ENCODE measurements at regions not wholly inside any gene's neighbourhood (a gene's known extent, or its start where the extent isn't known, plus 50 kb on each side); places are given as distances from the start of the nearest gene placed in this dataset.
"Not testable (repeated sequence)": the region's sequence is repeated elsewhere in the genome, so short reads cannot be mapped to it uniquely, and the experiment has no call there.

DNA sequence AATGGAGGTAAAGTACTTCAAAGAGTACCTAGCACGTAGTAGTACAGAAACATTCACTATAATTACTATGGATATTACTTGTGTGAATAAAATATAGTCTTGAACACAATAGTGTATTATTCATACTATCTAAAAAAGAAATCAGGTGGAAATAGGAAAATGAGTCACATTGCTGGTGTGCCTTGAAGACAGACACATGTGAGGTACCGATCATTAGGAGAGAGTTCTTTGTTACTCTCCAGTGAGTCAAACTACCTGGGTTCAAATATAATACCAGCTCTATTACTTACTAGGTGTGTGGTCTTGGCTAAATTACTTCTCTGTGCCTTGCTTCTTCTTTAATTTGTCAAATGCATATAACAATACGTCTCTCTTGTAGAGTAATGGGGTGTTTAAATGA, 50.8 kb upstream of the BEND6 start:
- no peak for DNase-seq

DNA sequence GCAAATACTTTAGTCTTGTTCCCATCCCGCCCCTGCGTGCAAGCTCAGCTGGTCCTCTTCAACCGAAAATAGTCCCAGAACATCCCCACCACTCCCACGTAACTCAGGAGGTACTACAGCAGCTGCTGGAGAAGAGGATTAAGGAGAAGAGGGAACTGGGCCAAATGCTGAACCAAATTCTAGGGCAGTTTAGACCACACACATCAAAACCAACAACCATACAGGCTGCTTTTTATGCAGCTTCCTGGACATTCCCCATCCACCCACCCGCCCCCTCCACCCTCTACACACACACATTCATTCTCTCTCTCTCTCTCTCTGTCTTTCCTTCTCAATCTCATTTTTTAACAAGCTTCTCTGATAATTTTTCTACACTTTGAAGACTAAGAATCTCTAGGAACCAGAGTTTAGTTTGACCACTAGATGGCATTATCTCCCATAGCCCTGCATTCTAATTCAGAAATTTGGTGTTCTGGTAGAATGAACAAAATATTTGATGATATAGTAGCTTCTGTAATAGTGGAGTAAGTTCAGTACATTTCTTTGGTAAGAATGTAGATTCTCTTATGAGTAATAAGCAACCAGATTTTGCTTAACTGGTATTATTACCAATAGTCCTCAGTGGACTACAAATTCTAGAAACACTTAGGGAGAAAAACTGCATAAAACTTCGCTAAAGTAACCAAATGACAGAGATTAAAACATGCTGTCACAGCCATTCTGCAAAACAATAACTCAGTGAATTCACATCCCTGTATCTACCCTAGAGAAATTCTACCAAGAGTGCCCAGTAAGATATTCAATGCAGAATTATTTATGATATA, 52.1 kb upstream of the BEND6 start:
- DNase-seq: peak; percentile 82

GRCh38 chr6:56900784-56901183, 54.1 kb upstream of the BEND6 start:
- no peak for DNase-seq

DNA sequence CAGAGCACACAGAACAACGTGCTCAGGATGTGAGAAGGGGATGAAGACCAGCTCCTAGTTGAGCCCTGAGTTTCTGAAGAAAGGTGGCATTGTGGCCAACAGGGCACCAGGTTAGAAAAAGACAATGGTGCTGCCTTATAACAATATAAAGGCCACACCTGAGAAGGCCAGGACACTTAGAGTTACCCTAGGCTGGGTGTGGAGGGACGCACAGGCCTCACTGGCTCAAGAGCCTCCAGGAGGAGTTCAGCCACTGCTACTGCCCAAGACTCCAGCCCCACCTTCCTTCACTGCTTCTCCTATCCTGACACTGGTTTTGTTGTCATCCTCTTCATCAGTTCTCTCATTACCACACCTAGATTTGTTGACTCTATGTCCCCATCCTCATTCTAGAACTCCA, 55.2 kb upstream of the BEND6 start:
- DNase-seq: no peak

DNA sequence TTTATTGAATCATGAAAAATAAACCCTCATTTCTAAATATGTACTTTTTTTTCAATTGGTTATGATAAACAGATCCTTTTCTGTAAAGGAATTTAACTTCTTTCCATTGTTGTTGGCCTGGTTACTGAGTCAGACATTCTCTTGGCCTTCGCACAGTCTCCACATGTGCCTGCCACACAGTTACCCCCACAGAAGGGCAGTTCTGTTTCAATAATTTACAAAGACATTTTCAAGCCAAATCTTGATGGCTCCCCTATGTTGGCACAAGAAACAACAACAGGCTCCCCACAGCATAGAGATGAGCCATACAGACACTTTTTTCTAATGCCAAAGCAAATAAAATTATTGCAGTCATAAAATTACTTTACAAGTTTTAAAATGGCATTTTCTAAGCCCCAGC, 55.6 kb upstream of the BEND6 start:
- DNase-seq: no peak

- no peak for DNase-seq
Measured at GRCh38 chr6:56897789-56898529, 56.9 kb upstream of the BEND6 start.

- peak; percentile 7 for DNase-seq
Measured at GRCh38 chr6:56891754-56892153, 63.2 kb upstream of the BEND6 start.

DNA sequence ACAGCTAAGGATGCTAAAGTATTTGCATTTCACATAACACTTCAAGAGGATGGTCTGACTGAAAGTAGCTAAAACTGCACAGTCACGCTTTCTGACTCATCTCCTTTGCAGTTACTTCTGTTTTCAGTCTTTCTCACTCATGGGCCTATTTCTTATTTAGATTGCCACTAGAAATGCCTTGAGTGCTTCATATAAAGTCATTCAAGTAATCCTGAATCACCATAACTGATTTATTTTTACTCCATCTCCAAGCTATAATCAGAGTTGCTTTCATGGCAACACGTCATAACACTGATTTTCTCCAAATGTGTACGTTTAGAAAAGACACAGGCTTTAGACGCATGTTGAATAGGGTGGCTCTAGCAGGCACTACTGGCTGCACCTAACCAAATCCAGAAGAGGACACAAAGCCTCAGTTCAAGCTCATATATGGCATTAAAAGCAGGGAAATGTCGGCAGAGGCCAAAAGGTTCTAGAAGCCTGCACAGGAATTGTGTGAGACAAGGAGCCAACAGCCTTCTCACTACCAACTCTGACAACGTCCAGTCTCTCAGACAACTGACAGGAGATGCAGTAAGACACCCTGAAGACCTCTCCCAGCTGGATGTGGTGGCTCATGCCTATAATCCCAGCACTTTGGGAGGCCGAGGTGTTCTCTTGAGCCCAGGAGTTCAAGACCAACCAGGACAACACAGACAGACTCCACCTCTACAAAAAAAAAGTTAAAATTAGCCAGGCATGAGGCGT, 64.1 kb upstream of the BEND6 start:
- DNase-seq: peak; percentile 78

DNA sequence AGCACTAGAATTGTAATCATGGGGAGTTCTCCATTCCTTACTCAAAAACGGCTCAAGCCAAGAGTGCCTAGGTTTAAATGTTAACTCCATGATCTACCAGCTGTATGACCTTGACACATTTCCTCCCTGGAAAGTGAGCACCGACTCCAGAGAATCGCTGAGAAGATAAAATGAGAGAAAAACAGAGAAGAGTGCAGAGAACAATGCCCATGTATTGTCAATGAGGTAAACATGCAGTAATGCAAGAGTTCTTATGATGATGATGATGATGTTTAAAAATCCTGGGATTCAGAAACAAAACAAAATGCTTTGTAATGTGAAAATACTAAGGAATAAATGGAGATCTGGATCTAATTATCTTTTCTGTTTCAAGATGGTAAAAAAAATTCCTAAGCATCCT, 64.8 kb upstream of the BEND6 start:
- no peak for DNase-seq

DNA sequence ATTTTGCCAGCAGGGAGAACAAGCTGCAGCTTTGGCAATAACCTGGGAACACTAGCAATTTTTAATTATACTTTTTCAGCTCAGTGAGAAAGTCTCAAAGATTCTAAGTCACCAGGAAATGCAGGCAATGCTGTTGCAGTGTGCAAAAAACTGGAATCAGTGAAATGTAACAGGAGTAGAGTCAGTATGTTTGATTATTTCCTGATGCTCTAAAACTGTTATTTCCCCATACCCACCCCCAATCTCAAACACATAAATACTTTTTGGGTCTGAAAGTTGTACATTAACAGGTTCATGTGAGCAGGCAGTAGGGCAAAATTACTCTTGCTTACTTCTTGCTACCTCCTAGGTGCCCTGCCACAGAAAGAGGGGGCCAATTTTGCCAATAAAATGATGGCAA, 65.4 kb upstream of the BEND6 start:
- no peak for DNase-seq

DNA sequence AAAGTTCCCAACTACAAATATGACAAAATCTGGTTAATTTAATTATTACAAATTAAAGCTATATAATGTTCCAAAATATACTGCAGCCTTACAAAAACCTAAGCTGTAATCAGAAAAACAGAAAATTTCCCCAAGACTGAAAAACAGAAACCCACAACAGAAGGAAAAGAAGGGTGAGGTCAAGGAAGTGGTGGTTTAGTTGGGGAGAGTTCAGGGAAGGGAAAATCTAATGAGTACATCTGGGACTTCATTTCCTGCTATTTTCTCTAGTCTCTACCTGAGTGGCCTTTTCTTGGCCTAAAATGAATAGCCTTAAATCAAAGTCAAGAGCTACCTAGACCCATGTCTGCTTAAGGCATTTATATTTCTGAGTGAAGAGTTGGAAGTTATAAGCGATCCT, 66.2 kb upstream of the BEND6 start:
- DNase-seq: no peak

- no peak for DNase-seq
Measured at GRCh38 chr6:56887086-56887485, 67.8 kb upstream of the BEND6 start.

GRCh38 chr6:56877922-56878321, 77.0 kb upstream of the BEND6 start:
- DNase-seq: no peak

DNA sequence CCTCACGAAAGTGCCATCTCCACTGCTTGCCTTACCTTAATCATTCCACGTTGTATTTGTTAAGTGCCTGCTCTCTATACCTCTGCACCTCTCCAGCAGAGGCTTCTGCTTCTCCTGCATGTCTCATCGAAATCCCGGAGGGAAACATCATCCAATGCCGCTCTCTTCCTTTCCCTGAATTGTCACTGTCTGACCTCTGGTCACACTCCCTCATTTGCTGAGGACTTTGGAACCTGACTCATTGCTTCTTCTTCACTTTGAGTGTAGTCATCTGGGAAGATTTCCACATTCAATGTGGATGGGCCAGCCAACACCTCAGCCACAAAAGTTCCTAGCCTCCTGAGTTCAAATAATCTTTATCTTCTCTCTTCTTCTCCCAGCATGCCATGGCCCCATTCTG, 78.9 kb upstream of the BEND6 start:
- no peak for DNase-seq

- no peak for DNase-seq
Measured at GRCh38 chr6:56875523-56875922, 79.4 kb upstream of the BEND6 start.

DNA sequence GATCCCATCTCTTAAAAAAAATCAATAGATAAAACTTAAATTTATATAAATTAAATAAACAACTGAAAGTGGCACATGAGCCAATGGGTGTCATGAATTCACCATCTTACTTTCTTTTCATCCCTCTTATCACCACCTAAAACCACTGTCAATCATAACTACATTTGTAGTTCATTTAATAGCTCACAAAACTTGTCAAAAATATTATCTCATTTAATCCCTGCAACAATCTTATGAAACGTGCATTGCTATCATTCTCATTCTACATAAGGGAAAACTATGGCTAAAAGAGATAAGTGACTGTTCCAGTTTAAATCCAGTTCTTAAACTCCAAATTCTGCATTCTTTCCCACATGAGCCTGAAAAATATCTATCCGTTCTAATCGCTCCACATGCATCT, 80.6 kb upstream of the BEND6 start:
- DNase-seq: no peak

- not testable (repeated sequence) for DNase-seq
Measured at GRCh38 chr6:56870053-56870452, 84.9 kb upstream of the BEND6 start.

- no peak for DNase-seq
Measured at GRCh38 chr6:56869346-56869745, 85.6 kb upstream of the BEND6 start.

DNA sequence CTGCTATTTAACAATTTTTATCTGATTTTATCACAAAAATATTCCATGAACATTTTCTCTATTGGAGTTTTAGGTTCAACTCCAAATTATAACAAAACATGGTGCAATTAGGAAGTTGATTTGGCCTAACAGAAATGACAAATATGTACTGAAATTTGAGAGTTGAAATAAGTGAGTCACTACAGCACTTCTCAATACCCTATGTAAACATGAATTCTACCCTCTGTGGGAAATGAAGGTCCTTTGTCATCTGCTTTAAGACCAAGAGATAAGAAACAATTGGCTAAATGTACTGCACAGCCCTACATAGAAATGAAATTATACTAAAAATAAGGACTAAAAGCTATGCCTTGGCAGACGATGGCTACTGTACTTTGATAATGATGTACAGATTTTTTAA, 86.2 kb upstream of the BEND6 start:
- DNase-seq: no peak

GRCh38 chr6:56866917-56867522, 87.9 kb upstream of the BEND6 start:
- DNase-seq: no peak

- no peak for DNase-seq
Measured at GRCh38 chr6:56865081-56865875, 89.6 kb upstream of the BEND6 start.

DNA sequence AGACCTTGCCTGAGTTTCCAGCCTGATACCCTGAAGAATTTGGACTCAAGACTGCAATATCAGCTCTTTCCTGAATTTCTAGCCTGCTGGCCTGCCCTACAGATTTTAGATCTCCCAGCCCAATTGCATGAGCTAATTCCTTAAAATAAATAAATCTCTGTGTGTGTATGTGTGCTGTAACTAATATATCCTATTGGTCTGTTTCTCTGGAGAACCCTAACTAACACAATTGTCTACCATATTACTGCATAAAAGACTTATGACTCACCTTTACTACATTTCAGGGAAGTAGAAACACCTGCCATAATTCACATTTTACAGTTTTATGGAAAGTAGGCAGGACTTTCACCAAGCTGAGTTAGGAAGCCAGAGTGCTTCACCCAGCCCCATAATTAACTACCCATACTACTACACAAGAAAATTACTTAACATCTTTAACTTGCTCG, 90.7 kb upstream of the BEND6 start:
- no peak for DNase-seq
